Suprapubic skin (tissue), 4 donors: ENCODE measurements at regions not wholly inside any gene's neighbourhood (a gene's known extent, or its start where the extent isn't known, plus 50 kb on each side); places are given as distances from the start of the nearest gene placed in this dataset.

Experiments
- CTCF ChIP-seq, 2 donors: fragments of 200-600 bp in 1 of 2; fragments of 450-650 bp in 1 of 2; sonication (generic) in 1 of 2; IDR thresholded peaks; one replicate each; pipeline ENCODE4 v1.5.1; 2016 to 2019; ENCODE audit warnings: antibody characterized with exemption in 2 of 2, mild to moderate bottlenecking in 1 of 2, moderate library complexity in 1 of 2
- POLR2A ChIP-seq, 2 donors: fragments of 450-650 bp; IDR thresholded peaks; one replicate each; pipeline ENCODE4 v1.6.1; 2017; ENCODE audit warnings: antibody characterized with exemption in 2 of 2, mild to moderate bottlenecking in 2 of 2, moderate library complexity in 2 of 2
- POLR2AphosphoS5 ChIP-seq, 3 donors: sonication (generic); formaldehyde crosslinking; IDR thresholded peaks; one replicate each; pipeline ENCODE4 v1.6.1; 2017; ENCODE audit warnings: antibody characterized with exemption in 3 of 3

GRCh38 chr18:25587545-25587944 is 235.6 kb upstream of the ZNF521 start:
- TF ChIP-seq CTCF (IDR thresholded peaks at IDR 0.05): no peak
- TF ChIP-seq POLR2A (IDR thresholded peaks at IDR 0.05): no peak
- TF ChIP-seq POLR2AphosphoS5 (IDR thresholded peaks at IDR 0.05): no peak
